ENCODE measurements at regions not wholly inside any gene's neighbourhood (a gene's known extent, or its start where the extent isn't known, plus 50 kb on each side); places are given as distances from the start of the nearest gene placed in this dataset.

GRCh38 chr6:155889410-155889809 lies 433.8 kb upstream of the NOX3 start:
- TF ChIP-seq POLR2AphosphoS5 (IDR thresholded peaks at IDR 0.05), result no peak
- no peak for TF ChIP-seq EP300 (IDR thresholded peaks at IDR 0.05; ENCODE audit: low read depth)
- no peak for TF ChIP-seq CTCF (IDR thresholded peaks at IDR 0.05)
